Lower leg skin (tissue), 4 donors: ENCODE measurements at regions not wholly inside any gene's neighbourhood (a gene's known extent, or its start where the extent isn't known, plus 50 kb on each side); places are given as distances from the start of the nearest gene placed in this dataset.

Source experiments
- DNase-seq, 2 donors: peaks; one replicate each; pipeline ENCODE4 v3.0.0-alpha.2; 2019; ENCODE audit warnings: low spot score in 2 of 2
- H3K4me3 ChIP-seq: fragments of 200-600 bp; sonication (generic); 2 replicates; pipeline ENCODE4 v1.5.1; 2017; ENCODE audit warnings: mild to moderate bottlenecking, low read depth; ENCODE audit not compliant: poor library complexity, severe bottlenecking
- CTCF ChIP-seq, 3 donors: fragments of 450-650 bp; IDR thresholded peaks; one replicate each; pipeline ENCODE4 v1.5.1; 2016; ENCODE audit warnings: antibody characterized with exemption in 3 of 3, mild to moderate bottlenecking in 3 of 3, moderate library complexity in 2 of 3
- POLR2A ChIP-seq, 2 donors: fragments of 450-650 bp; IDR thresholded peaks; one replicate each; pipeline ENCODE4 v1.6.1; 2016 to 2017; ENCODE audit warnings: antibody characterized with exemption in 2 of 2, mild to moderate bottlenecking in 1 of 2, moderate library complexity in 1 of 2
- WGBS, 2 donors: methylation state at CpG; one replicate each; pipeline ENCODE4 v1.1.5; 2018; 5-methylcytosine and 5-hydroxymethylcytosine counted together
- intact Hi-C: fragments of 100-400 bp; cut with DNase I; formaldehyde crosslinking; loops from one replicate; pipeline ENCODE4 v1.15.0; 2023; ENCODE audit warnings: low total_unique reads

DNA sequence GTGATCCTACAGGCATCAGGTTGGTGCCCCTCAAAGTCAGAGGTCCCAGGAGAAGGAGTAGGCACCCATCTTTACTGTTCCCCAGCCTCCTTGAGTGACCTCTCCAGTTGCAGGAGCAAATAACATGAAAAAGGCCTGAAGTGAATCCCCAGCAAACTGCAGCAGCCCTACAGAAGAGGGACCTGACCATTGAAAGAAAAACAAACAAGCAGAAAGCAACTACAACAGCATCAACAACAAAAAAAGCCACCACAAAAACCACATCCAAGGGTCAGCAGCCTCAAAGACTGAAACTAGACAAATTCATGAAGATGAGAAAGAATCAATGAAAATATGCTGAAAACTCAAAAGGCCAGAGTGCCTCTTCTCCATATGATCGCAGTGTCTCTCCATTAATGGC, 128.7 kb downstream of the ANKRD50 start:
- WGBS, 2 donors: 95 to 100% methylated on average over 1 of the region's 1 CpG
- DNase-seq: no peak
- no peak for TF ChIP-seq POLR2A (IDR thresholded peaks at IDR 0.05)
- no peak for TF ChIP-seq CTCF (IDR thresholded peaks at IDR 0.05)
- intact Hi-C loops: no loop called here
- H3K4me3 ChIP-seq: no peak overlapping the region

GRCh38 chr4:124589786-124590185, 122.7 kb downstream of the ANKRD50 start:
- H3K4me3 ChIP-seq: no peak overlapping the region
- TF ChIP-seq CTCF (IDR thresholded peaks at IDR 0.05): no peak
- no peak for DNase-seq
- intact Hi-C loops: no loop called here
- WGBS, 2 donors: 71 to 77% methylated on average over 1 of the region's 1 CpG

DNA sequence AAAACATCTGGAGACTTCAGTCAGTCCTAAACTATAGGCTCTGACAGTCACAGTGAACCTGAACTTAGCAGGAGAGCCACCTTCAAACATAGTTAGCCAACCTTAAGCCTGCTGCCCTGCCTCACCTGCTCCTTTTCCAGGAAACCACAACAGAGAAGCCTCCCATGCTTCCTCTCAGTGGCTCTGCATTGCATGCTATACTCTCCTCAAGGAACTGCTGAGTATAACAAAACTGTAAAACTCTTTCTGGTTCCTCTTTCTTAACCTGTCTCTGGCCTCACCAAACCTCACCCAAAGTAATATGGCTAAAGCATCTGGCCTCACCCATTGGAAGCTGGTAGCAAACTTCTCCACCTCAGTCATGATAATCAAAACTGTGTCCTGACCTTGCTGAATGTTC, 122.1 kb downstream of the ANKRD50 start:
- H3K4me3 ChIP-seq: no peak overlapping the region
- no peak for DNase-seq
- intact Hi-C loops: no loop called here
- TF ChIP-seq POLR2A (IDR thresholded peaks at IDR 0.05): no peak
- TF ChIP-seq CTCF (IDR thresholded peaks at IDR 0.05): no peak

DNA sequence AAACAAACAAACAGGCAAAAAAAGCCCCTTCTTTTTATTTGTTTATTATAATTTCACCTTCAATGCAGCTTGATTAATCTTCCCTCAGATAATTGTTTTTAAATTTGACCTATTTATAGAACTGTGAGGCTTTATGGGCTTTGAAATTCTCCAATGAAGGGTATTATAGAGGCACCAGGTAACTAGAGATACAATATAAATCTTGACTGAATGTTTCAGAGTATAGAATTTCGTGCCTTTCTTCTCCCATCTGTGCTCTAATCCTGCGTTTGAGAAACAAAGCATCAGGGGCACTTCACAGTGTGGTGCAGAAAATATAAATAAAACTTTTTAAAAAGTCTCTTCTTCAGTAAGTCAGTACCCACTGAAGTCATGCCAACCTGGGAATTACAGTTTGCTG, 120.9 kb downstream of the ANKRD50 start:
- no peak overlapping the region for H3K4me3 ChIP-seq
- intact Hi-C loops: no loop called here
- 67 to 79% methylated on average over 2 of the region's 2 CpGs for WGBS, 2 donors
- TF ChIP-seq POLR2A (IDR thresholded peaks at IDR 0.05): no peak
- no peak for TF ChIP-seq CTCF (IDR thresholded peaks at IDR 0.05)
- DNase-seq: no peak

DNA sequence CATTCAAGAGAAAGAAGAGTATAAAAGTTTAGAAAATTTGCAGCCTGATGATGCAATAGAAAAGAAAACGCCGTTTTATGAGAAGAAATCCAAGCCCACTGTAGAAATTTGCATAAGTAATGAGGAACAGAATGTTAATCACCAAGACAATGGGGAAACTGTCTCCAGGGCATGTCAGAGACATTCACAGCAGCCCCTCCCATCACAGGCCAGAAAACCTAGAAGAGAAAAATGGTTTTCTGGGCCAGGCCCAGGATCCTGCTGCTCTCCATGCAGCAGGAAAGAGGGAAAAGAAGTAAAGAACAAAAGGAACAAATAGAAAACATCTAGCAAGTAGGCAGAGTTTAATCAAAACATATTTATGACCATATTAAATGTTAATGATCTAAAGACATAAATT, 119.0 kb downstream of the ANKRD50 start:
- no peak for DNase-seq
- H3K4me3 ChIP-seq: no peak overlapping the region
- TF ChIP-seq POLR2A (IDR thresholded peaks at IDR 0.05): no peak
- TF ChIP-seq CTCF (IDR thresholded peaks at IDR 0.05): no peak
- intact Hi-C loops: no loop called here
- 69 to 74% methylated on average over 2 of the region's 2 CpGs for WGBS, 2 donors

DNA sequence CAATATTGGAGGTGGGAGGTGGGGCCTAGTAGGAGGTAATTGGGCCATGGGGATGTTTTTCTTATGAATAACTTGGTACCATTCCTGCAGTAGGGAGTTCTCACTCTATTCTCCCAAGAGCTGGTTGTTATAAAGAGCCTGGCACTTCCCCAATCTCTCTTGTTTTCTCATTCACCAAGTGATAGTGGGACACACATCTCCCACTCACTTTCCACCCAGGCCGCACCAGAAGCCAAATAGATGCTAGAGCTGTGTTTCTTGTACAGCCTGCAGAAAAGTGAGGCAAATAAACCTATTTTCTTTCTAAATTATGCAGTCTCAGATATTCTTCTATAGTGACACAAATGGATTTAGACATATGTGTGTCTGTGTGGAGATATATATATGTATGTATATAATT, 117.6 kb downstream of the ANKRD50 start:
- WGBS, 2 donors: 85 to 94% methylated on average over 1 of the region's 1 CpG
- no peak for DNase-seq
- no peak for TF ChIP-seq CTCF (IDR thresholded peaks at IDR 0.05)
- TF ChIP-seq POLR2A (IDR thresholded peaks at IDR 0.05): no peak
- H3K4me3 ChIP-seq: no peak overlapping the region
- intact Hi-C loops: no loop called here
